A549 (cell line): ENCODE measurements at regions not wholly inside any gene's neighbourhood (a gene's known extent, or its start where the extent isn't known, plus 50 kb on each side); places are given as distances from the start of the nearest gene placed in this dataset.

Experiments used
- ATAC-seq, 2 experiments: fragments of 200-7000 bp in 1 of 2; fragments of >200 bp in 1 of 2; cut with Nextera tagmentation in 1 of 2; cut with Tn5 transposase in 1 of 2; 3 replicates each; pipeline versions ENCODE4 v1.8.0 to v1.9.1; 2018 to 2020; ENCODE audit warnings: mild to moderate bottlenecking in 1 of 2, moderate library complexity in 1 of 2
- CTCF ChIA-PET: fragments of 300-600 bp; sonication (Branson Sonifier 250); formaldehyde crosslinking; extraction: SDS; loops from one replicate; lab custom pipeline; 2021; ENCODE audit warnings: antibody characterized with exemption, inconsistent platforms; lab: Yijun Ruan, JAX
- POLR2A ChIA-PET: fragments of 350-600 bp; formaldehyde crosslinking; extraction: SDS; loops from one replicate; lab custom pipeline; 2021; ENCODE audit warnings: antibody characterized with exemption, inconsistent platforms; lab: Yijun Ruan, JAX
- DNase-seq, 2 experiments: peaks; one replicate each; pipeline versions ENCODE4 v3.0.0 to v3.0.0-alpha.2; 2011 to 2016; ENCODE audit warnings: low read depth in 1 of 2, low spot score in 1 of 2
- FAIRE-seq: peaks from 2 replicates; lab custom pipeline; 2011; peaks lifted over from hg19 to GRCh38; lab: Jason Lieb, UNC
- H3K27ac ChIP-seq, 2 experiments: fragments of >200 bp; sonication (Bioruptor Twin); formaldehyde crosslinking; 3 replicates each; pipeline ENCODE4 v1.5.1; 2016 to 2017
- H3K4me1 ChIP-seq: fragments of >200 bp; sonication (Bioruptor Twin); formaldehyde crosslinking; 3 replicates; pipeline ENCODE4 v1.6.1; 2016
- H3K4me2 ChIP-seq: fragments of >200 bp; sonication (Bioruptor Twin); formaldehyde crosslinking; 3 replicates; pipeline ENCODE4 v1.6.1; 2016
- H3K4me3 ChIP-seq: fragments of >200 bp; sonication (Bioruptor Twin); formaldehyde crosslinking; 3 replicates; pipeline ENCODE4 v1.5.1; 2016
- H3K9me3 ChIP-seq: fragments of >200 bp; sonication (Bioruptor Twin); formaldehyde crosslinking; 3 replicates; pipeline ENCODE4 v1.6.1; 2016
- BCL3 ChIP-seq: fragments of >200 bp; sonication (Bioruptor Twin); formaldehyde crosslinking; IDR thresholded peaks from 3 replicates; pipeline ENCODE4 v1.6.1; 2016
- BHLHE40 ChIP-seq: IDR thresholded peaks from 2 replicates; pipeline ENCODE4 v1.6.1; 2012; ENCODE audit warnings: low read depth, low read length, inconsistent platforms
- CEBPB ChIP-seq, 2 experiments: fragments of >200 bp in 1 of 2; sonication (Bioruptor Twin) in 1 of 2; formaldehyde crosslinking in 1 of 2; IDR thresholded peaks; 2 replicates each; pipeline ENCODE4 v1.6.1; 2012 to 2016
- CHD4 ChIP-seq: fragments of 200-600 bp; sonication (generic); IDR thresholded peaks from 2 replicates; pipeline ENCODE4 v1.6.1; 2016; ENCODE audit warnings: antibody characterized with exemption, mild to moderate bottlenecking, borderline replicate concordance
- CTCF ChIP-seq: fragments of >200 bp; sonication (Bioruptor Twin); formaldehyde crosslinking; IDR thresholded peaks from 3 replicates; pipeline ENCODE4 v1.5.1; 2016
- E2F6 ChIP-seq: IDR thresholded peaks from 2 replicates; pipeline ENCODE4 v1.6.1; 2012; ENCODE audit warnings: low read depth, borderline replicate concordance
- FOSB ChIP-seq: fragments of 250-450 bp; sonication (Bioruptor Pico); IDR thresholded peaks from 2 replicates; pipeline ENCODE4 v1.5.0; 2020; ENCODE audit warnings: mild to moderate bottlenecking, moderate library complexity
- GATA3 ChIP-seq: IDR thresholded peaks from 2 replicates; pipeline ENCODE4 v1.6.1; 2012; ENCODE audit warnings: borderline replicate concordance
- HDAC2 ChIP-seq: fragments of 200-600 bp; sonication (generic); IDR thresholded peaks from 2 replicates; pipeline ENCODE4 v1.6.1; 2016
- HES2 ChIP-seq: fragments of >200 bp; sonication (Bioruptor Twin); formaldehyde crosslinking; IDR thresholded peaks from 2 replicates; pipeline ENCODE4 v1.6.1; 2016
- KDM1A ChIP-seq: fragments of 200-600 bp; sonication (generic); IDR thresholded peaks from 2 replicates; pipeline ENCODE4 v1.6.1; 2016; ENCODE audit warnings: low read depth, mild to moderate bottlenecking
- MAX ChIP-seq: IDR thresholded peaks from 2 replicates; pipeline ENCODE4 v1.6.1; 2012
- RAD21 ChIP-seq, 2 experiments: fragments of >200 bp in 1 of 2; sonication (Bioruptor Twin) in 1 of 2; formaldehyde crosslinking in 1 of 2; IDR thresholded peaks in 1 of 2; conservative IDR thresholded peaks in 1 of 2; 2 replicates in 1 of 2; 3 replicates in 1 of 2; pipeline ENCODE4 v1.6.1; 2012 to 2018; ENCODE audit warnings: inconsistent platforms in 1 of 2
- RNF2 ChIP-seq: fragments of 200-600 bp; sonication (generic); IDR thresholded peaks from 2 replicates; pipeline ENCODE4 v1.6.1; 2016; ENCODE audit warnings: low read depth, mild to moderate bottlenecking, antibody characterized with exemption, moderate library complexity, borderline replicate concordance
- TFCP2L1 ChIP-seq: fragments of 250-450 bp; sonication (Bioruptor Pico); IDR thresholded peaks from 2 replicates; pipeline ENCODE4 v1.5.0; 2021; ENCODE audit warnings: mild to moderate bottlenecking
- ZNF302 ChIP-seq: fragments of 250-450 bp; sonication (Bioruptor Pico); IDR thresholded peaks from 2 replicates; pipeline ENCODE4 v1.9.0; 2021; ENCODE audit warnings: inconsistent platforms, mild to moderate bottlenecking, moderate library complexity
- WGBS: methylation state at CpG from one replicate; pipeline ENCODE4 v1.1.6; 2017; ENCODE audit errors: missing lambda C conversion rate; 5-methylcytosine and 5-hydroxymethylcytosine counted together

- H3K4me1 ChIP-seq: peaks cover 15% of the 10 kb centered on the region
- ChIA-PET POLR2A (interaction anchor here (0.6 kb wide), 1 partner anchor 89 kb away, joined by 3 read pairs; no protein-coding TSS in a partner anchor), CTCF (interaction anchor here (1.2 to 1.4 kb wide), 3 partner anchors 62 to 623 kb away, joined by 3 to 4 read pairs (median 3); no protein-coding TSS in a partner anchor)
- H3K27ac ChIP-seq: no peak overlapping the region
- no peak overlapping the region for H3K4me3 ChIP-seq
- 91% methylated on average over 2 of the region's 2 CpGs for WGBS
- H3K9me3 ChIP-seq: no peaks in the 10 kb centered on the region
- no peak for ATAC-seq
- FAIRE-seq: no peak
- TF ChIP-seq HDAC2 (no peak), CEBPB (IDR thresholded peaks at IDR 0.05) (0 out of 4 replicates have a peak, but pooled peaks of 1 of the 2 experiments have one; percentile 28)
- H3K4me2 ChIP-seq: no peak overlapping the region
- DNase-seq: no peak
Measured at GRCh38 chr2:188203776-188204175, 87.9 kb upstream of the GULP1 start.

GRCh38 chr2:188204824-188205223 lies 86.8 kb upstream of the GULP1 start:
- no peak overlapping the region for H3K27ac ChIP-seq
- no peaks in the 10 kb centered on the region for H3K9me3 ChIP-seq
- H3K4me1 ChIP-seq: peaks cover 4% of the 10 kb centered on the region; the same call in 2 of the 3 replicates
- ChIA-PET POLR2A (interaction anchor here (1.0 kb wide), 1 partner anchor 88 kb away, joined by 3 read pairs; no protein-coding TSS in a partner anchor), CTCF (interaction anchor here (1.2 kb wide), 1 partner anchor 624 kb away, joined by 3 read pairs; no protein-coding TSS in a partner anchor)
- no peak for ATAC-seq
- H3K4me3 ChIP-seq: no peak overlapping the region
- no peak overlapping the region for H3K4me2 ChIP-seq
- 30% methylated on average over 1 of the region's 1 CpG for WGBS
- DNase-seq: no peak
- TF ChIP-seq E2F6 (no peak), RNF2 (no peak), RAD21 (conservative IDR thresholded peaks at IDR 0.05 in 1 of 2, IDR thresholded peaks at IDR 0.05 in 1 of 2) (peak in 1 of 2 experiments; percentile 10; a peak in 1 of 5 replicates), CTCF (peak; percentile 14; the same call in 1 of the 3 replicates), CHD4 (no peak), GATA3 (no peak), ZNF302 (CRISPR knock-in tag) (no peak)
- no peak for FAIRE-seq

GRCh38 chr2:188207554-188207953 lies 84.1 kb upstream of the GULP1 start:
- CTCF ChIA-PET: interaction anchor here (1.4 kb wide), 1 partner anchor 9 kb away, joined by 4 read pairs; no protein-coding TSS in a partner anchor
- 90% methylated on average over 4 of the region's 7 CpGs for WGBS
- no peak for DNase-seq
- H3K27ac ChIP-seq: no peak overlapping the region
- ATAC-seq: 0 out of 6 replicates have a peak, but pooled peaks of 1 of the 2 experiments have one; percentile 37
- H3K9me3 ChIP-seq: no peaks in the 10 kb centered on the region
- no peaks in the 10 kb centered on the region for H3K4me1 ChIP-seq
- POLR2A ChIA-PET: no interaction called here
- no peak overlapping the region for H3K4me3 ChIP-seq
- H3K4me2 ChIP-seq: no peak overlapping the region
- TF ChIP-seq MAX: no peak
- no peak for TF ChIP-seq TFCP2L1 (CRISPR knock-in tag)
- no peak for TF ChIP-seq FOSB
- TF ChIP-seq KDM1A: no peak
- no peak for TF ChIP-seq BHLHE40
- no peak for TF ChIP-seq HES2
- no peak for TF ChIP-seq BCL3
- FAIRE-seq: no peak
